Gastroesophageal sphincter (tissue), 4 donors: ENCODE measurements at regions not wholly inside any gene's neighbourhood (a gene's known extent, or its start where the extent isn't known, plus 50 kb on each side); places are given as distances from the start of the nearest gene placed in this dataset.

Experiments used
- ATAC-seq: fragments of 150-250 bp; one replicate; pipeline ENCODE4 v1.9.1; 2016; ENCODE audit warnings: mild to moderate bottlenecking, moderate library complexity
- H3K27ac ChIP-seq, 4 donors: fragments of 200-600 bp; sonication (generic) in 3 of 4; 1 replicate in 3 of 4; 2 replicates in 1 of 4; pipeline ENCODE4 v1.5.1; 2016 to 2019
- H3K27me3 ChIP-seq: fragments of 200-600 bp; sonication (generic); one replicate; pipeline ENCODE4 v1.5.1; 2019
- H3K36me3 ChIP-seq, 2 donors: fragments of 200-600 bp; sonication (generic); one replicate each; pipeline ENCODE4 v1.5.1; 2019; ENCODE audit warnings: control low read depth in 1 of 2
- H3K4me1 ChIP-seq, 3 donors: fragments of 200-600 bp; sonication (generic); 1 replicate in 2 of 3; 2 replicates in 1 of 3; pipeline ENCODE4 v1.5.1; 2016 to 2019; ENCODE audit warnings: control low read depth in 2 of 3
- H3K4me3 ChIP-seq, 2 donors: fragments of 200-600 bp; sonication (generic); one replicate each; pipeline ENCODE4 v1.5.1; 2019; ENCODE audit warnings: mild to moderate bottlenecking in 1 of 2, moderate library complexity in 1 of 2
- H3K9me3 ChIP-seq, 3 donors: fragments of 200-600 bp; sonication (generic); one replicate each; pipeline ENCODE4 v1.5.1; 2017 to 2019; ENCODE audit warnings: control low read depth in 2 of 3
- EP300 ChIP-seq: sonication (generic); formaldehyde crosslinking; IDR thresholded peaks from one replicate; pipeline ENCODE4 v1.6.1; 2017; ENCODE audit warnings: antibody characterized with exemption, mild to moderate bottlenecking
- POLR2A ChIP-seq, 2 donors: fragments of 450-650 bp; IDR thresholded peaks; one replicate each; pipeline ENCODE4 v1.6.1; 2017; ENCODE audit warnings: antibody characterized with exemption in 2 of 2, mild to moderate bottlenecking in 2 of 2, moderate library complexity in 1 of 2
- POLR2AphosphoS5 ChIP-seq: sonication (generic); formaldehyde crosslinking; IDR thresholded peaks from one replicate; pipeline ENCODE4 v1.6.1; 2017; ENCODE audit warnings: antibody characterized with exemption
- WGBS, 2 donors: methylation state at CpG; one replicate each; pipeline ENCODE4 v1.1.5; 2018; ENCODE audit warnings: low coverage in 1 of 2; 5-methylcytosine and 5-hydroxymethylcytosine counted together
- TF ChIP-seq, protein P1 (sequence below), 4 experiments: fragments of 200-600 bp in 2 of 4; fragments of 450-650 bp in 2 of 4; sonication (generic) in 1 of 4; IDR thresholded peaks; one replicate each; pipeline ENCODE4 v1.5.1; 2017 to 2019; ENCODE audit warnings: antibody characterized with exemption in 4 of 4, mild to moderate bottlenecking in 2 of 4, moderate library complexity in 2 of 4

DNA sequence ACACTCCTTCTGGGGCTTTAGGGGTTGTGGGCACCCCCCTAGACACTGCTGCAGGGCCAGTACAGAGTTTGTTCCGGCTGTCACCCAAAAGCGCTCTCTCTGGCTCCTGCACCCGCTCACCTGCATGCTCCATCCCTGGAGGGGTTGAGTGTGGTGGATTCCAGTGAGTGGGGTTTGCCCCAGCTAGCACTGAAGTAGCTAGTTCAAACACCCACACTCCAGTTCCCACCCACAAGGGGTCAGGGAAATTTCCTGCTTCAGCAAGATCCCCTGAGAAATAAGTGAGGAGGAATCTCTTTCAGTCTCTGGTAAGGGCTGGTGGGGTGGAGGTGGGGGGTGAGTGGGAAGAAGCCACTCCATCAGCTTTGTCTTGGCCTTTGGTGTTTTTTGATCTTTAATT lies 73.6 kb downstream of the TMEM17 start:
- no peaks in the 10 kb centered on the region for H3K27me3 ChIP-seq
- no peak for ATAC-seq
- no peak overlapping the region for H3K27ac ChIP-seq
- no peaks in the 10 kb centered on the region for H3K36me3 ChIP-seq
- H3K4me1 ChIP-seq = no peaks in the 10 kb centered on the region
- H3K9me3 ChIP-seq = no peaks in the 10 kb centered on the region
- no peak for TF ChIP-seq POLR2A (IDR thresholded peaks at IDR 0.05)
- TF ChIP-seq EP300 = no peak
- TF ChIP-seq, protein P1, sequence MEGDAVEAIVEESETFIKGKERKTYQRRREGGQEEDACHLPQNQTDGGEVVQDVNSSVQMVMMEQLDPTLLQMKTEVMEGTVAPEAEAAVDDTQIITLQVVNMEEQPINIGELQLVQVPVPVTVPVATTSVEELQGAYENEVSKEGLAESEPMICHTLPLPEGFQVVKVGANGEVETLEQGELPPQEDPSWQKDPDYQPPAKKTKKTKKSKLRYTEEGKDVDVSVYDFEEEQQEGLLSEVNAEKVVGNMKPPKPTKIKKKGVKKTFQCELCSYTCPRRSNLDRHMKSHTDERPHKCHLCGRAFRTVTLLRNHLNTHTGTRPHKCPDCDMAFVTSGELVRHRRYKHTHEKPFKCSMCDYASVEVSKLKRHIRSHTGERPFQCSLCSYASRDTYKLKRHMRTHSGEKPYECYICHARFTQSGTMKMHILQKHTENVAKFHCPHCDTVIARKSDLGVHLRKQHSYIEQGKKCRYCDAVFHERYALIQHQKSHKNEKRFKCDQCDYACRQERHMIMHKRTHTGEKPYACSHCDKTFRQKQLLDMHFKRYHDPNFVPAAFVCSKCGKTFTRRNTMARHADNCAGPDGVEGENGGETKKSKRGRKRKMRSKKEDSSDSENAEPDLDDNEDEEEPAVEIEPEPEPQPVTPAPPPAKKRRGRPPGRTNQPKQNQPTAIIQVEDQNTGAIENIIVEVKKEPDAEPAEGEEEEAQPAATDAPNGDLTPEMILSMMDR (IDR thresholded peaks at IDR 0.05) = no peak
- no peak for TF ChIP-seq POLR2AphosphoS5
- WGBS, 2 donors = no CpG with 5 or more reads among the region's 3 CpGs
- no peak overlapping the region for H3K4me3 ChIP-seq

DNA sequence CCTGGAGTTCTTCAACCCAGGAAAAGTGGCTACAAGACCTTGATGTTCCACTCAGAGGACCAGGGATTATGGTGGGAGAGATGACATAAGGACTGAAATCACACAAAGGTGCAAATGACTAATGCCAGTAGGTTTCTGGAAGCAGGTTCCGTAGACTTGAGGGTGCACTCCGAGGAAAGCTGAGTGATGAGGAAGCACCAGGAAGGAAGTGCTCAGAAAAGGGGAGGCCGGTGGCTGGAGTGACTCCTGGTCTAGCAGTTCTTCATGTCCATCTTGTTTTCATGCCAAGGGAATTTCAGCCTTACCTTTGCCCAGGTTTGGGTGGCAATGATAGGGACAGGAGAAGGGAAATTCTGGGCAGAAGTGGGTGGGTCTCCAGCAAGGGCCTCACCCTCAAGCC lies 74.5 kb downstream of the TMEM17 start:
- no peak for ATAC-seq

DNA sequence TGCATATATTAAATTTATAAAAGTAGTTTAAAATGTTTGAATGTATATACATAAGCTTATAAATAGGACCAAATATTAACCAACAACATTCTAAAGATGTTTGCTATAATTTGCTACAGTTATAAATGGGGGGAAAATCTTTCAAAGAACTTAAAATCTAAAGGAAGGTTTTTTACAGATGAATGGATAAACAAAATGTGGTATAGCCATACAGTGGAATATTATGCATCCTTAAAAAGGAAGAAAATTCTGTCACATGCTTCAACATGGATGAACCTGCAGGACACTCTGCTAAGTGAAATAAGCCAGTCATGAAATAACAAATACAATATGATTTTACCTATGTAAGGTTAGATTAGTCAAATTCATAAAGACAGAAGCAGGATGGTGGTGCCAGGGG lies 75.8 kb downstream of the TMEM17 start:
- Histone ChIP-seq H3K4me1 (no peaks in the 10 kb centered on the region), H3K4me3 (no peak overlapping the region), H3K9me3 (no peaks in the 10 kb centered on the region), H3K27ac (no peak overlapping the region), H3K36me3 (no peaks in the 10 kb centered on the region), H3K27me3 (no peaks in the 10 kb centered on the region)
- ATAC-seq = no peak
- TF ChIP-seq, protein P1 (IDR thresholded peaks at IDR 0.05) = no peak
- TF ChIP-seq EP300 (no peak), POLR2AphosphoS5 (no peak), POLR2A (IDR thresholded peaks at IDR 0.05) (no peak)

More for the DNA sequence above, 74.5 kb downstream of the TMEM17 start:
- no peaks in the 10 kb centered on the region for H3K27me3 ChIP-seq
- H3K9me3 ChIP-seq = no peaks in the 10 kb centered on the region
- H3K27ac ChIP-seq = no peak overlapping the region
- H3K36me3 ChIP-seq = no peaks in the 10 kb centered on the region
- no peak overlapping the region for H3K4me3 ChIP-seq
- TF ChIP-seq POLR2A (IDR thresholded peaks at IDR 0.05) (no peak), POLR2AphosphoS5 (no peak), EP300 (no peak)
- TF ChIP-seq, protein P1 (IDR thresholded peaks at IDR 0.05) = no peak
- no peaks in the 10 kb centered on the region for H3K4me1 ChIP-seq
- 40 to 67% methylated on average over 1 to 3 of the region's 3 CpGs for WGBS, 2 donors

DNA sequence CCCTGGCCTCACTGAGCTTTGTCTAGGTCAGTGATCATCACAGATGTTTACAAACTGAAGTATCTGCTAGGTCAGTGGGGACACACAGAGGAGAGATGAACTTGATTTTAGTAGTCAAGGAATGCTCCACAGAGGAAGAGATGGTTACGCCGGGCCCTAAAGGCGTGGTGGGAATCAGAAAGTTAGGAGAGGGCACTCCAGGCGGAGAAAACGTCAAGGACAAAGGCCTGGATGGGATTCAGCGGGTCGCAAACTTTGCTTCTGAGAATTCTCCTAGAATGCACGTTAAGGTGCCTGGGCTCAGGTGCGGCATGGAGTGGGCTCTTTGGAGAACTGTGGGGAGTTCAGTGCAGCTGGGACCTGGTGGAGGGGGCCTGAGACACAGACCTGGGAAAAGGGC lies 78.8 kb downstream of the TMEM17 start:
- H3K27me3 ChIP-seq = no peaks in the 10 kb centered on the region
- H3K4me1 ChIP-seq = no peaks in the 10 kb centered on the region
- no peak overlapping the region for H3K4me3 ChIP-seq
- no peak for ATAC-seq
- no peak overlapping the region for H3K27ac ChIP-seq
- no peaks in the 10 kb centered on the region for H3K36me3 ChIP-seq
- WGBS, 2 donors = 82 to 89% methylated on average over 3 to 6 of the region's 9 CpGs
- no peaks in the 10 kb centered on the region for H3K9me3 ChIP-seq
- TF ChIP-seq POLR2A (IDR thresholded peaks at IDR 0.05) (no peak), POLR2AphosphoS5 (no peak), EP300 (no peak)
- TF ChIP-seq, protein P1 (IDR thresholded peaks at IDR 0.05) = no peak

DNA sequence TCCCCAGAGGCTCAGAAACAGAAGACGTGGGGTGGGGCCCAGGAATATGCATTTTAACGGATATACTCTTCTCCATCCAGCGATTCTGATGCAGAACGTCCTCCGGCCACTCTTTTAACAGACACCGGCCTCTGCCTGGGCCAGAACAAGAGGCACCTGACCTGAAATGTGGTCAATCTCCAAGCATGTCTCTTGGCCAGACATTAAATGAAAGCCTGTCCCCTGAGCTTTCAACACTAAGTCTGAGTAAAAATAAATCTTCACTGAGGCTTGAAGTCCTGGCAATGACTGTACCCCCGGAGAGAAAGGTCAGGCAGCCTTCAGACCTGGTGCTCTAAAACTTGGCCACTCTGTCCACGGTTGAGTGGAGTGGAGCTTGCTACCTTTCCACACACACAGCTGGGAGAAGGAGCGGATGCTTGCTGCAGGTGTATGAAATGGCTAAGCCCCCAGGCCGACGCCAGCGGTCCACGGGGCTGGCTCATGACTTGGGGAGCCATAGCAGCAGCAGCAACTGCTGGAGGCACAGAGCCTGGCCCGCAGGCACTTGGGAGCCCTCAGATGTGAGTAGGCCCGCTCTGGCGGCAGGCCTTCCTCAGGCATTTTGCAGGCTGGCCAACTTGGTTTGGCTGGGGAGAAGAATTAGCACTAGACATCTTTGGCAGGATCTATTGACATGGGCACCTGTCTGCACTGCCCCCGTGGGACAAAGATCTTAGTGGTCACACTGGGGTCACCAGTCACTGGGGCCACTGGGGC lies 79.7 kb downstream of the TMEM17 start:
- H3K27ac ChIP-seq = no peak overlapping the region
- no peaks in the 10 kb centered on the region for H3K27me3 ChIP-seq
- H3K4me3 ChIP-seq = no peak overlapping the region
- H3K36me3 ChIP-seq = no peaks in the 10 kb centered on the region
- no peak for ATAC-seq
- no peaks in the 10 kb centered on the region for H3K4me1 ChIP-seq
- TF ChIP-seq POLR2A (IDR thresholded peaks at IDR 0.05) (no peak), EP300 (no peak), POLR2AphosphoS5 (no peak)
- TF ChIP-seq, protein P1 (IDR thresholded peaks at IDR 0.05) = no peak
- 97% methylated on average over 11 of the region's 17 CpGs; no CpG with 5 or more reads in 1 of the 2 donors for WGBS, 2 donors
- peaks cover 0 to 7% (median 0%) of the 10 kb centered on the region in 3 donors for H3K9me3 ChIP-seq
